ENCODE measurements at regions not wholly inside any gene's neighbourhood (a gene's known extent, or its start where the extent isn't known, plus 50 kb on each side); places are given as distances from the start of the nearest gene placed in this dataset.

- Histone ChIP-seq H3K27me3 (ENCODE audit: control insufficient read depth in 2 of 2, insufficient read depth in 2 of 2, low read length in 2 of 2) (no peaks in the 10 kb centered on the region), H3K9me3 (replicated peaks; ENCODE audit: control insufficient read depth, insufficient read depth, low read depth, low read length) (no peaks in the 10 kb centered on the region; the same call in none of the 2 replicates), H3K4me2 (ENCODE audit: insufficient read depth, low read length) (no peak overlapping the region), H3K27ac (ENCODE audit: extremely low read depth, low read depth, low read length) (no peak overlapping the region), H4K20me1 (replicated peaks; ENCODE audit: control insufficient read depth, insufficient read depth, low read length) (no peaks in the 10 kb centered on the region), H3K4me1 (replicated peaks in 1 of 2; ENCODE audit: control insufficient read depth in 2 of 2, insufficient read depth in 2 of 2, low read length in 2 of 2) (no peaks in the 10 kb centered on the region), H3K9me1 (ENCODE audit: control insufficient read depth, insufficient read depth, low read length) (no peaks in the 10 kb centered on the region), H3K36me3 (ENCODE audit: control insufficient read depth, insufficient read depth, low read length) (no peaks in the 10 kb centered on the region), H3K4me3 (no peak overlapping the region), H3K9ac (ENCODE audit: insufficient read depth in 1 of 2, low read depth in 2 of 2, low read length in 2 of 2) (no peak overlapping the region), H3K79me2 (ENCODE audit: control insufficient read depth, insufficient read depth, low read length) (no peaks in the 10 kb centered on the region), H2AFZ (ENCODE audit: low read depth, low read length) (no peak overlapping the region)
- DNase-seq (ENCODE audit: extremely low read depth in 1 of 4, low spot score in 3 of 4) (no peak), FAIRE-seq (no peak), ATAC-seq (no peak)
- BruUV-seq (replicated peaks): no TSS peak
- intact Hi-C loops (cut with micrococcal nuclease): no loop called here
- ChIA-PET CTCF (ENCODE audit: low intra/inter-chr PET ratio) (no interaction called here), POLR2A (no interaction called here)
- TF ChIP-seq LEF1 (IDR thresholded peaks at IDR 0.05) (no peak), ZBTB43 (CRISPR knock-in tag; IDR thresholded peaks at IDR 0.05) (no peak), EZH2 (IDR thresholded peaks at IDR 0.05; ENCODE audit: borderline replicate concordance, low read depth, low read length) (no peak), ZKSCAN3 (CRISPR knock-in tag; IDR thresholded peaks at IDR 0.05) (no peak), KDM1A (IDR thresholded peaks at IDR 0.05) (no peak), TARDBP (IDR thresholded peaks at IDR 0.05) (no peak), HNRNPH1 (optimal IDR thresholded peaks at IDR 0.05; ENCODE audit: low read depth, low read length) (no peak), ZNF3 (CRISPR knock-in tag; IDR thresholded peaks at IDR 0.05) (no peak), HNRNPL (IDR thresholded peaks at IDR 0.05; ENCODE audit: low read depth, low read length) (no peak), ZNF12 (CRISPR knock-in tag; IDR thresholded peaks at IDR 0.05) (no peak), SIX5 (IDR thresholded peaks at IDR 0.05; ENCODE audit: borderline replicate concordance in 1 of 2, insufficient read depth in 1 of 2, low read depth in 1 of 2, low read length in 2 of 2) (no peak), CCAR2 (IDR thresholded peaks at IDR 0.05; ENCODE audit: low read depth, low read length) (no peak), HMG20B (CRISPR knock-in tag; IDR thresholded peaks at IDR 0.05) (no peak), CTCF (IDR thresholded peaks at IDR 0.05 in 2 of 3, conservative IDR thresholded peaks at IDR 0.05 in 1 of 3; ENCODE audit: insufficient read depth in 2 of 3, low read depth in 1 of 3, low read length in 3 of 3) (no peak), ZNF76 (CRISPR knock-in tag; IDR thresholded peaks at IDR 0.05; ENCODE audit: borderline replicate concordance) (no peak), TEAD2 (tag; IDR thresholded peaks at IDR 0.05) (no peak), ZNF57 (CRISPR knock-in tag; IDR thresholded peaks at IDR 0.05) (no peak), TGIF2 (CRISPR knock-in tag; IDR thresholded peaks at IDR 0.05) (no peak)
- in situ Hi-C loops (cut with MboI): no loop called here
- 0% methylated on average over 1 of the region's 1 CpG for WGBS (ENCODE audit: insufficient coverage, low coverage, missing lambda C conversion rate)
Measured at GRCh38 chr5:24232041-24232440, 412.7 kb downstream of the CDH10 start.
